HG03175 (cell line): ENCODE measurements at regions not wholly inside any gene's neighbourhood (a gene's known extent, or its start where the extent isn't known, plus 50 kb on each side); places are given as distances from the start of the nearest gene placed in this dataset.
"Not testable (repeated sequence)": the region's sequence is repeated elsewhere in the genome, so short reads cannot be mapped to it uniquely, and the experiment has no call there.

Experiments
- ATAC-seq: cut with Tn5 transposase; IDR thresholded peaks from one replicate; pipeline ENCODE4 v1.9.1; 2021; ENCODE audit warnings: mild to moderate bottlenecking, moderate library complexity; ENCODE audit not compliant: unreplicated experiment

DNA sequence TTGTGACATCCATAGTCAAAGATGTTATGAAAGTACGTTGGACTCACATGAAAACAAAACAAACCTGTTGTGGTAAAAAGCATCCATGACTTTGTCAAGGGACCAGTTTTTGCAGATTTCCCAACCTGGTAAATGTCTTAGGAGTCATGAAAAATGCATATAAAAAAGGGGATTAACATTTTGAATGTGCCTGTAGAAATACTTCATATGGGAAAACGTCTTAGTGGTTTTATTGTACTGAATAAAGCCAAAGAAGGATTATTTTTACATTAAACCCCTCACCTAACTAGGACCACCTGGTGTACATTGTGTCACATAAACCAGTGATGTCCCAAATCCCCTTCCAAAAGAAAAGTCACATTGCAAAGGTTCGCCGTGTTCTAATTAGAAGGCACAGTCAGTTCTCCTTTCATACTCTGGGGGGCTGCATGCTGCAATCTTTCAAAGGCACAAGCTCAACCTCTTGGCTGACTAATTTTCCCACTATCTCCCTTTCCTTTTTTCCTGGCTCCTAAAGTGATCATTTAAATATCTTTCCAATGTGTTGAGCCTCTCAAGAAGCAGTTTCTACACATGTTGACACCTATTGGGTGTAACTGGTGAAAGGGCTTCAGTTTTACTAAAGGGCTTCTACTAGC, 119.8 kb upstream of the SPAG17 start:
- ATAC-seq, result no peak

DNA sequence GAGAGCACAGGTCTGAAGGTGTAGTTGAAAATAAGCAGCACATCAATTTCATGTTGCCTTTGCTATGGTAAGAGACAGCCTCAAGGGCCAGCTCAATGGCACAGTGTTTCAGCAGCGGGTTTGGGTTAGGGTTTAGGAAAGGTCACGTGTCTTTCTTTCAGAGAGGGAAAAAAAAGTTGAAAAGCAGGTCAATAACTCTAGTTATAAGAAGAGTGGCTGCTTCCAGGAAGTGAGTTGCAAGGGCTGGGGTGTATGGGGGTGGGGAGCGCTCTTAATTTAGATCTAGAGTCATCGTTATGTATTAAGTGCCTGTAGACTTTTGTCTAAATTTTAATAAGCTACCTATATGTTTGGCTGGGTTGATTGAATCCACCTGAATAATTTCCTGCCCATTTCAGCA, 118.5 kb upstream of the SPAG17 start:
- ATAC-seq, result no peak

DNA sequence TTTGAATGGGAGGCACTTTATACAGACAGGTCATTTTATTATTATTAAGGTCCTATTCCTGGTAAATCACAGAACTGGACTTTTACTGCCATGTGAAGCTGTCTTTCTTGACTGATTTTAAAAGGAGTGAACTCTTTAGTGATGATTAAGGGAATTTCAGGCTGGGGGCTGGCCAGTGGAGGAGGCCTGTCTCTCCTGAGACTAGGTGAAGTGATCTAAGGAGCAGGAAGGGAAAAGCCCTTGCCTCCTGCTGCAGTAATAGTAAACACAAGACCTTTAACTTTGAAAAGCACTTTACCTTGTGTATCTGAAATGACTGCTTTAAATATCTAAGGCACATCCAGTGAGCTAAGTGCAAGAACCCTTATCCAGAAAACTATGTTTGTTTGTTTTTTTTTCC, 118.0 kb upstream of the SPAG17 start:
- ATAC-seq, result no peak

DNA sequence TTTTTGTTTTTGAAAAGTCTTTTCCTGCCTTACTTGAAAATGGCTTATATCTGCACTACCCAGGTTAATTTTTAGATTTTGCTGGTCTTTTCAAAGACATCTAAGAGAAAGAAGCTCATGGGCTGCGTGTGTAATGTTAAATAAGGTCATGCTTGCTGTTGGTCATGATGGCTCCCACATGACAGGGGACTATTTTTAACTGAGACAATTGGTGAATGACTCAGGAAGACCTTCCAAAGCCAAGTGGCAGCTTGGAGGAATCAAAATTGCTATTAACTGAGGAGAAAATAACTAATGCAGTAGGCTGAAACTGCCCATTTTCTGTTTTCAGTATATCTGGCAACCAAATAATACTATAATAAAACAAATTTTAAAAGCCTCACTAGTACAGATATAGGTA, 117.1 kb upstream of the SPAG17 start:
- ATAC-seq, result no peak

DNA sequence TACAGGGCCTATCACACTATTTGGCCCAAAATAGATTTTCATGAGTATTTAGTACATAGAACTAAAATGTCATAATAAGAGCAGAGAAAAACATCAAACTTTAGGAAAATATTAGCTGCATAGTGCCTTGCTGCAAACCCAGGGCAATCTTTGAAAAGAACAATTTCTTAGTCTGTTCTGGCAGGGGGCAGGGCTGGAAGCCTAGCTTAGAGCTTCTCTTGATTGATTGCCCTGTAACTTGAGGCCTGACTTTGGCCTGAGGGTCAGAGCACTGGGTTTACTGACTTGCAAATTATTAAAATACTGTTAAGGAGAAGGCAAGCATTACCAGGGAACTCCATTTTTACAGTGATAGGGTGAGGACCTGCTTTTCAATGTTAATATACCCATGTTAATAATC, 115.8 kb upstream of the SPAG17 start:
- ATAC-seq, result no peak

DNA sequence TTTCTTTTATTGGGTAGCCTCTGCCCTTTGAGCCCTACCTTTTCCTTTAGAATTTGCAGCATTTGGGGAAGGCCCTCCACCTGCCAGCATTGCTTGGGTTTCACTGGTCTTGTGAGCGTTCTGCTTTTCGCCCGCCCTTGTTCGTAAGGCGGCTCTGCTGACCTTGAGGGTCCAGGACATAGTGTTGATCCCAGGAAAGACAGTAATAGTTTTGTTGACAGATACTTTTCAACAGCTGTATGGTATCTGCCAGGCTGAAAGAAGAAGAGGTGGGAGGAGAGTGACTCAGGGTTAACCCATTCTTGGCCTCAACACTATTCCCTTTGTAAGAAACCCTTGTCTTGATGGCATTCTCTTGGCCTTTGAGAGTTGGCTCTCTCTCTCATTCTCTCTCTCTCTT, 113.4 kb upstream of the SPAG17 start:
- ATAC-seq, result no peak

DNA sequence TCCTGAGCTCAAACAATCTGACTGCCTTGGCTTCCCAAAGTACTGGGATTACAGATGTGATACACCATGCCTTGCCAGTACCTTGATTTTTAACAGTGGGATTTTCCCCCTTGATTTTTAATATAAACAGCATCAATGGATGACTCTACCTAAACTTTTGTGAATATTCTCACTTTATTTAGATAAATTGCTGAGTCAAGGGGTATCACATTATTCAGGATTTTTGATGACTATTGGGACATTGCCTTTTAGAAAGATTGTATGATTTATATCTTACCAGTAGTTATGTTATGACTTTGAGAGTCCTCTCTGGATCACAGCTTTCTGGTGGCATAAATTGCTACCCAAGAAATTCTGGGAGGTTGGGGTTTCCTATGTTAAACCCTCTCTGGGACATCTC, 112.5 kb upstream of the SPAG17 start:
- ATAC-seq, result no peak

DNA sequence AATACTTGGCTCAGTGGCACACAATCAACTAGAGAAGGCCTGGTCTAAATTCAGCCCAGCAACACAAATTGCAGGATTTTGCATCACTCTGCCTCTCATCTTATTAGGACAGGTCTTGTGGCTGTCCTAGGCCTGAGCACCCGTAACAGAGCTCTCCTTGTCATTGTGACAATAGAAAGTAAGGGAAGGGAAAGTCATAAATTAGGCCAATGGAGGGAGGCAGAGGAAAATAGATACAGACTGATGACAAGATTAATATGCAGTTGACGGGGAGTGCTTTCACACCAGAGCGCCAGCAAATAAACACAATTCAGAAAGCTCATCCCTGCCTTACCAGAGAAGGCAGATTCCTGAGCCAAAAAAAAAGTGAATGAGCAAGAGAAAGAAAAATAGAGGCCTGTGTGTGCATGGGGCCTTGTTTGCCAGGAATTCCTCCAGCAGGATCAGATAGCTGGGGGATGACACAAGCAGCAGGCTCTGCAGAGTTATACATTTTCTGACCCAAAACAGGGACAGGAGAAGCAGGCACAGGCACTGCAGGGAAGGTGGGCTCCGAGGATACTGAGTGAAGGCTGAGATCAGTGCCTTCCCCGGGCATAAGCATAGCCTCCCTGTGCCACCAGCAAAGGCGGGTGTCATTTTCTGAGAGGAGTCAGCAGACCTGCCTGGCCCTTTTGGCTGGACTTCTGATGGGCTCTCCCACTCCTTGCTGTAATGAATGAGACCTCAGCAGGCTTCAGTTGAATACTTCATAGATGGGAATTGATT, 110.0 kb upstream of the SPAG17 start:
- ATAC-seq, result no peak

DNA sequence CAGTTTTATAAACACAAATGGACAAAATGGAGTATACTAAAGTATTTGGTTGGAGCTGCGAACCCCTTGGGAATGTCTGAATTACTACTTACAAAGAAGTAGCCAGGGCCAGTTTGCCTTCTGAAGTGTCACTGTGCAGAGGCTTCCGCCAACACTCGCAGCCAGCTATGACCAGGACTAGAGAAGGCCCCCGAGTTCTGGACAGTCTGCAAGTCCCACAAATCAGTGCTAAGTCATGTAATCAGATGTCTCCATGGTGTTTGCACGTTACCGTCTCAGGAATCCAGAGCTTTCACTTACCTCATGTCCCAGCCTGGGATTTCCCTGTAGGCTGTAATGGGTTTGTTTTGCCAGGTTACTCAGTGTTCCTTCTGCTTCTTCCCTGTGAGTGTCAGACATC, 106.6 kb upstream of the SPAG17 start:
- no peak for ATAC-seq

DNA sequence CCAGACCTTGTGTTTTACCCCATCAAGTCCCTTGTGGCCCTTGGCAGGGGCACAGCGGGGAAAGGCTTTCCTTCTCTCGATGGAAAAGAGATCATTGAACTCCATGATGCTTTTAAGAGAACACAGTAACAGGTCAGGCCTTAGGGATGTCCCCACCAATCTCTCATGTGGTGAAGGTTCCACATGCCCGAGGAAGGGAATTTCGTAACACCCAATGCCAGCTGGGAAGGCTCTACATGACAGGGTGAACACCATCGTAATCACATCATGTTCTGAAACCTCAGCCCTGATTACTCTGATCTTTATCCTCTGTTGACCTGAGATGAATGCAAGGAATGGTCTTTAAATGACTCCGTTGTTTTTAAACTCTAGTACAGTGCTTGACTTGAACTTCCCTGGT, 105.5 kb upstream of the SPAG17 start:
- no peak for ATAC-seq

DNA sequence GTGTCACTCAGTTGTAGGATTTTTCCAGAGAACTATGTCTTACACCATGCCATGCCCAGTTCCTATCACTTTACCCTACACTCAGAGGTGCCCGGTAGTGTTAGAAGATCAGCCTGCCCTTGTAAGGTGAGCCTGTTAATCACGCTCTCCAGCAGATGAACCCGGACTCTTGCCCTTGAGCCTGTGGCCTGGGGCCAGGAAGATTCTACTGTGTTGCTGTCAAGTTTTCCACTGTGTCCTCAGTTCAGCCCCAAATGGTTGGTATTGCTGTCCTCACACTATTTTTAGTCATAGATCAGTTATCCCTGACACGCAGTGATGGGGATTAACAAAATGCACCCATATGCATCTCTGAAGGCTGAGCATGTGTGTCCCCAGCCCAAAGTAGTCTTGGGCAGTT, 105.0 kb upstream of the SPAG17 start:
- ATAC-seq, result no peak

DNA sequence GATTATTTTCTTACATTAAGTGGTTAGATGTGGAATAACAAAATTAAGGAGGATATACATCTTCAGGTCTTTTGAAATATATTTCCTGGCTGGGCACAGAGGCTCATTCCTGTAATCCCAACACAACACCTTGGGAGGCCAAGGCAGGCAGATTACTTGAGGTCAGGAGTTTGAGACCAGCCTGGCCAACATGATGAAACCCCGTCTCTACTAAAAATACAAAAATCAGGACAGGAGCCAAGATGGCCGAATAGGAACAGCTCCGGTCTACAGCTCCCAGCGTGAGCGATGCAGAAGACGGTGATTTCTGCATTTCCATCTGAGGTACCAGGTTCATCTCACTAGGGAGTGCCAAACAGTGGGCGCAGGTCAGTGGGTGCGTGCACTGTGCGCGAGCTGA, 95.6 kb upstream of the SPAG17 start:
- ATAC-seq, result not testable (repeated sequence)

DNA sequence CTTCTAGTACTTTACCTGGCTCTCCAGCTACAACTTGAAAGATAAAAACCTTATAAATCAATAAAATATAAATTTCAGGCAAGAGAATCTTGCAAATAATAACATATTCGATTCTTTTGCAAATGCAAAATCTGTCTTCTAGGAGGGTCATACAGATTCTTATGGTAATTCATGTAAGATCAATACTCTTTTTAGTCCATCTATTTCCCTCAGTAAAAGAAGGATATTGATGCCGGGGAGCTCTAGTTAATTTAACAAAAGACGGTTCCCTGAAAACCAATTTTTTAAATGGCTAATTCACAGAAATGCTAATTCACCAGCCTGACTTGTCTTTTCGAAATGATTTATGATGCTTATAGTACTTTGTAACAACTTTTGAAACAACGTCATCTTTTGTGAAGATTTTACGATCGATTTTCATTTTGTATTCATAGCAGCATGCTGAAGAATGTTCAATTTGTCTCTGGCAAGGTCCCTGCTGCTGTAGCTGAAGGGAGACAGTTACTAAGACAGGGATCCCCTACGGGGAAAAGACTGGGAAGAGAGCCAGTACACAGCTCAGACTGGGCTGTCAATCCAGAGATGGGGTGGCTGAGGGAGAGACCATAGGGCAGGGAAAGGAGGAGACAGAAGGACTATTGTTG, 90.6 kb upstream of the SPAG17 start:
- ATAC-seq, result no peak

DNA sequence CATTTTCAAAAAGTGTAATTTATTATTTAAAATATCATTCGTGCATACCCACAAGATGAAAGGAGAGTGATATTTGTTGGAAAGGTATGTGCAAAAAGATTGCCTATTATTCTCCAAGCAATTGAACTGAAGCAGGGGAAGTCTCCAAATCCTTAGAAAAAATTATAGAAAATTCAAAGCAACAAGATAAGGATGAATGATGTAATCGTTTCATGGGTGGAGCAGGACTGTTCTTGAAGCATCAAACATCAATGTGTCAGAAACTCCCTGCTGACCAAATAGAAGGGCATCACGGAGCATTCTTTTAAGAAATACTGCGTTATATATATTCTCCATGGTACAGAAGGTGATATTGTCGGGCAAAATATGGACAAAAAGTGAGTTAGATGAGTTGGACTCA, 87.9 kb upstream of the SPAG17 start:
- no peak for ATAC-seq

DNA sequence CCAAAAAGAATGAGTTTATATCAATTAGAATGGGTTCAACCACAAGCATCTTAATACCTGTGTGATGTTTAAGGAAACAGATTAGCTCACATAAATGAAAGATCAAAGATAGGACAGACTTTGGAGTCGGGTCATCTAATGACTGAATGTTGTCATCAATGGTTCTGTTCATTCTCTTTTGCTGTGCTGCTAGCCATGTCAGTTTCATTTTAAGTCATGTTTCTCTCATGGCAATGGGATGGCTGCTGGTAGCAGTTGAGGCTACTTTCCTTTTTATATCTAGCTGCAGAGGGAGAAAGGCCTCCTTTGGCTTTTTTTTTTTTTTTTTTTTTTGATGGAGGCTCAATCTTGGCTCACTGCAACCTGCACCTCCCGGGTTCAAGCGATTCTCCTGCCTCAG, 86.9 kb upstream of the SPAG17 start:
- ATAC-seq, result no peak

DNA sequence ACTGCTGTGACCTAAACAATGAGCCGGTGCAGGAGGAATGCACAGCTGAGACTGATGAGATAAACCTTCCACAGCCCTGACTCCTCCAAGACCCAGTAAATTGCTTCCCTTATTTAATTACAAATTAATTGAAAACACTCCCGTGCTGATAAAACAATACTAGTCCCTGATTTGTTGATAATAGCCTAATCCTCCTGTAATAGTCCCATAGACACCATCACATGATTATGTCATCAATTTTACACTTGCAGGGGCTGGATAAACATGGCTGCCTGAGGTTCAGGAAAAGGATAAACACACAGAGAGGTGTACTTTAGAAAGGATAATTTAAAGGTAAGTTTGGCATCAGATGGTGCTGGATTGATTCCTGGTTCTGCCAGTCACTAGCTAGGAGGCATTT, 84.6 kb upstream of the SPAG17 start:
- no peak for ATAC-seq

DNA sequence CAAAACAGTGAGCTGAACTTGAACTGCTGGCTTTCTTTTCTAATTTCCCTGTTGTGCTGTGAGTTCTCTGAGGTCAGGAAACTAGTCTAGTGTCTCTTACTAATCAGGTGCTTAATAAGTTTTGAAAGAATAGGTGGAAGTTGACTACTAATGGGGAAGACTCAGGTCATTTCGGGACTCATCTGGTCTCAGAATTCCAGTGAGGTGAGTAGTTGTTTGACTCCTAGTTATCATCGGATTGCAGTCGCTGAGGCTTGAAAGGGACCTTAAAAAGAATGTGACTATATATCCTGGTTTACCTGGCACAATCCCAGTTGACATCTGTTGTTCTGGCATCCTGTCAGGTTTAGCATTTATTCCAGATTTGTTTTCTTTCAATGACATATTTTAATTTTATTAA, 81.4 kb upstream of the SPAG17 start:
- no peak for ATAC-seq

DNA sequence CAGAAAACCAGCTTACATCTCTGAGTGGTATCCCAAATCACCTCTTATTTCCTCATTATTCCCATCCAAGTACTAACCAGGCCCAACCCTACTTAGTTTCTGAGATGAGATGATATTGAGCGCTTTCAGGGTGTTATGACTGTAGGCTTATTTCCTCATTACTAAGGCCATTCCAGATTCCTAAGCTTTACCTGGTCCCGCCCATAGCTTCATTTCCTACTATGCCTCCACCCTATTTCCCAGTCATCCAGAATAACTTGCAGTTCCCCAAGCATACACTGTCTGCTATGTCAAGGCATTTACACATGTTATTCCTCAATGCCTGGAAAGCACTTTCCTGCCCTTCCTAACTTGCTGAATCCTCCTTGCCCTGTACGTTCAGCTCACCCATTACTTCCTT, 79.3 kb upstream of the SPAG17 start:
- ATAC-seq, result no peak

DNA sequence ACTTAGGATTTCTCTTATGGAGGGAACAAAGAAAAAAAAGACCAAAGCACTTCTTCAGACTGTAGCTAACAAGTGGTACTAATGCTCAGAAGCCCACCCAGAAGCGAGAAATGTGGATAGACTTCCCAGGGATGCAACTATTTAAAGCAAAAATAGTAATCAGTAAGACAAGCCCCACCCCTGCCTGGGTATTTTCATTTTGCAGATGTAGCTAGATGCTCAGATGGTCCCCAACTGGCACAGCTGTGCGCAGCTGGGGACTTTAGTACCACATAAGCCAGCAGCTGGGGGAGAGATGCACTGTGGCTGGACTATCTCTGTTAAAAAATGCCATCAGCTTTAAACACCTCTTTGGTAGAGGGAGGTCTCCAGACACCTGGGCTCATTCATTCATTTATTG, 77.8 kb upstream of the SPAG17 start:
- ATAC-seq, result no peak

DNA sequence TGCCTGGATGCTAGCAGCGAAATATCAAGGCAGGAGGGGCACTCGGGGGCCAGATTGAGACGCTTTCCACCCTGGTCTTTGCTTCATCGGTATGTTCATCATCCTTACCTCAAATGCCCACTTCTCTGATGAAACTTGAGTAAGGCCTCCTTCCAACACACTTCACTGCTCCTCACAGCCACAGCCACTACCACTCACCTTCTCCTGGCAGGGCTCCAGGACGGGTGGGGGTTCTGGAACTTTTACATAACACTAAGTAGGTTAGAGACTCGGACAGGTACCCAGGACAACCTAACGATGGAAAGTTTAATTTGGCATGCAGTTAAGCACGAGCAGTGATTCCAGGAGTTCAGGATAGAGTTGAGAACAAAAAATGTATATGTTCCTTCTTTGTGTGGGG, 73.9 kb upstream of the SPAG17 start:
- no peak for ATAC-seq

DNA sequence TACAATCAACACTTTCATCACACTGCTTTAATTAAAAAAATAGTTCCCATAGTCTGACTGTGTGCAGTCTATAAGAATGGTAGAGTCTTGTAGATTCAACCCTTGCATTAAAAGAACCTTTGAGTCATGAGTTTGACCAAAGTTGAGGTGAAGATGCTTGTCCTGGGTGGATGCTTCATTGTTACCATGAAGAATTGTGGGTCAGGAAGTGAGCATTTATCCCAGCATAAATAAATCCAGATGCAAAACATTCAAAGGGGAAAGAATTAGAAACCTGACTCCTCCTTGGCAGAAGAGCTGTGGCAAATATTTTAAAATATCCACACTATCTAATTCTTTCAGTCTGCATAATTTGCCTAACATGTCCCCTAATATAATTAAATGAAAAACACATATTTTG, 72.9 kb upstream of the SPAG17 start:
- no peak for ATAC-seq
